PFSK-1 (cell line): ENCODE measurements at regions not wholly inside any gene's neighbourhood (a gene's known extent, or its start where the extent isn't known, plus 50 kb on each side); places are given as distances from the start of the nearest gene placed in this dataset.

Experiments used
- FOXP2 ChIP-seq: optimal IDR thresholded peaks from 2 replicates; pipeline ENCODE3; 2011; ENCODE audit warnings: borderline replicate concordance, control low read depth, inconsistent platforms; ENCODE audit not compliant: insufficient read depth; ENCODE audit errors: extremely low read length, extremely low read depth
- POLR2AphosphoS5 ChIP-seq: IDR thresholded peaks from 2 replicates; pipeline ENCODE4 v1.6.1; 2012; ENCODE audit warnings: low read depth, mild to moderate bottlenecking, control low read depth, low read length, moderate library complexity
- SIN3A ChIP-seq: IDR thresholded peaks from 2 replicates; pipeline ENCODE4 v1.6.1; 2012; ENCODE audit warnings: mild to moderate bottlenecking, low read length, moderate library complexity, borderline replicate concordance; ENCODE audit not compliant: insufficient read depth
- TAF1 ChIP-seq: IDR thresholded peaks from 2 replicates; pipeline ENCODE4 v1.6.1; 2012; ENCODE audit warnings: low read length, control low read depth, borderline replicate concordance; ENCODE audit not compliant: insufficient read depth
- TF ChIP-seq, protein P1 (sequence below), 2 experiments: IDR thresholded peaks; 2 replicates each; pipeline versions ENCODE4 v1.6.1 to v1.8.0; 2011 to 2012; ENCODE audit warnings: low read depth in 2 of 2, low read length in 2 of 2, control low read depth in 1 of 2, inconsistent platforms in 1 of 2, mild to moderate bottlenecking in 1 of 2, moderate library complexity in 1 of 2; ENCODE audit not compliant: insufficient read depth in 1 of 2

DNA sequence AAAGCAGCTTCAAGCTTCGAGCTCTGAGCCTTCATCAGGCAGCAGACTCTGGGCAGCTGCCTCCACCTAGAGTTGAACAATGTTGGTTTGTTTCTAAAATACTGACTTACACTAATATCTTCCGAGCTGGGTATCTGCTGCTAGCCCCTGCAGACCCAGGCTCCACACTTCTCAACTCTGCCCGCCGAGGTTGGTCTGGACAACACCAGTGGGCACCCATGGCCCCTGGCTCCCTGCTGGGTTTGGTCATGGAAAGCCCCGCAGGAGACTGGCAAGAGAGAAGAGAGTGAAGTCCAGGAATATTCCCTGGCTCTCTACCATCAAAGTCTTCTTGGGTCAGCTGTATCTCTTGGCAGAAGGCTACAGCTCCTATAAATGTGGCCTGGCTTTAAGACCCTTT, 214.2 kb upstream of the TMEM132C start:
- no peak for TF ChIP-seq FOXP2
- TF ChIP-seq, protein P1, sequence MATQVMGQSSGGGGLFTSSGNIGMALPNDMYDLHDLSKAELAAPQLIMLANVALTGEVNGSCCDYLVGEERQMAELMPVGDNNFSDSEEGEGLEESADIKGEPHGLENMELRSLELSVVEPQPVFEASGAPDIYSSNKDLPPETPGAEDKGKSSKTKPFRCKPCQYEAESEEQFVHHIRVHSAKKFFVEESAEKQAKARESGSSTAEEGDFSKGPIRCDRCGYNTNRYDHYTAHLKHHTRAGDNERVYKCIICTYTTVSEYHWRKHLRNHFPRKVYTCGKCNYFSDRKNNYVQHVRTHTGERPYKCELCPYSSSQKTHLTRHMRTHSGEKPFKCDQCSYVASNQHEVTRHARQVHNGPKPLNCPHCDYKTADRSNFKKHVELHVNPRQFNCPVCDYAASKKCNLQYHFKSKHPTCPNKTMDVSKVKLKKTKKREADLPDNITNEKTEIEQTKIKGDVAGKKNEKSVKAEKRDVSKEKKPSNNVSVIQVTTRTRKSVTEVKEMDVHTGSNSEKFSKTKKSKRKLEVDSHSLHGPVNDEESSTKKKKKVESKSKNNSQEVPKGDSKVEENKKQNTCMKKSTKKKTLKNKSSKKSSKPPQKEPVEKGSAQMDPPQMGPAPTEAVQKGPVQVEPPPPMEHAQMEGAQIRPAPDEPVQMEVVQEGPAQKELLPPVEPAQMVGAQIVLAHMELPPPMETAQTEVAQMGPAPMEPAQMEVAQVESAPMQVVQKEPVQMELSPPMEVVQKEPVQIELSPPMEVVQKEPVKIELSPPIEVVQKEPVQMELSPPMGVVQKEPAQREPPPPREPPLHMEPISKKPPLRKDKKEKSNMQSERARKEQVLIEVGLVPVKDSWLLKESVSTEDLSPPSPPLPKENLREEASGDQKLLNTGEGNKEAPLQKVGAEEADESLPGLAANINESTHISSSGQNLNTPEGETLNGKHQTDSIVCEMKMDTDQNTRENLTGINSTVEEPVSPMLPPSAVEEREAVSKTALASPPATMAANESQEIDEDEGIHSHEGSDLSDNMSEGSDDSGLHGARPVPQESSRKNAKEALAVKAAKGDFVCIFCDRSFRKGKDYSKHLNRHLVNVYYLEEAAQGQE (IDR thresholded peaks at IDR 0.05; ENCODE audit: insufficient read depth in 1 of 2, low read depth in 2 of 2, low read length in 2 of 2) = no peak
- TF ChIP-seq TAF1 = no peak
- TF ChIP-seq SIN3A = no peak
- no peak for TF ChIP-seq POLR2AphosphoS5

DNA sequence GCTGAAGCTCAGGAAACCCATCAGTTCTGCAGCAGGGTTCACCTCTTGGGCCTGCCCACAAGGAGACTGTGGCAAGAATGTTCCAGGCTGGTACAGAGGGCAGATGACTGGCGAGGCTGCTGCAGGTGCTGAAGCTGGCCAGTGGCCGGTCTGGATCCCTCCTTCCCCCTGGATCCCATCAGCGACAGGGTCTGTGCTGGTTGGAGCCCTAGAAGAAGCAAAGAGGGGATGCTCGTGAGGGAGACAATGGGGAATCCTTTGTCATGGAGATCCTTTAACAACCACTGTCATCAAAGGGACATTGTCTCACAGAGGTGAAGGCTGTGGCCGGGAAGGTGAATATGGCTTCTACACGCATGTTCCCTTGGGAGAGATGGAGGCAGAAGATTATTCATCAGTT, 211.4 kb upstream of the TMEM132C start:
- TF ChIP-seq, protein P1 (IDR thresholded peaks at IDR 0.05; ENCODE audit: insufficient read depth in 1 of 2, low read depth in 2 of 2, low read length in 2 of 2) = no peak

GRCh38 chr12:128056136-128056801, 210.7 kb upstream of the TMEM132C start:
- TF ChIP-seq POLR2AphosphoS5 (no peak), SIN3A (no peak), FOXP2 (no peak), TAF1 (no peak)

DNA sequence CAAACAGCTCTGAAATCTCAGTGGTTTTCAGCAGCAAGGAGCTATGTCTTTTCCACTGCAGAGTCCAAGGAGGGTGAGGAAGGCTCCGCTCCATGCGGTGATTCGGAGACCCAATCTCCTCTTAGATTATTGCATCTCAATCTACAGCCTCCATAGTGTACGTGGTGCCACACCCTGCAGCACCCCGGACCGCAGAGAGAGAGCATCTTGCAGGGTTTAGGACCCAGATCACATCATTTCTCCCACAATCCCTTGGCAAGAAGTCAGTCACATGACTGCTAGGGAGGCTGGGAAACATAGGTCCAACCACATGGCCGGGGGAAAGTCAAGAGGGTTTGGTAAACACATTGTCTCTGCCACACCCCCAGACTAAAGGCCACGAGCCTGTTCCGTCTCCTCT, 209.4 kb upstream of the TMEM132C start:
- no peak for TF ChIP-seq POLR2AphosphoS5
- no peak for TF ChIP-seq FOXP2
- TF ChIP-seq SIN3A = no peak
- no peak for TF ChIP-seq TAF1
- TF ChIP-seq, protein P1 (IDR thresholded peaks at IDR 0.05; ENCODE audit: insufficient read depth in 1 of 2, low read depth in 2 of 2, low read length in 2 of 2) = no peak

DNA sequence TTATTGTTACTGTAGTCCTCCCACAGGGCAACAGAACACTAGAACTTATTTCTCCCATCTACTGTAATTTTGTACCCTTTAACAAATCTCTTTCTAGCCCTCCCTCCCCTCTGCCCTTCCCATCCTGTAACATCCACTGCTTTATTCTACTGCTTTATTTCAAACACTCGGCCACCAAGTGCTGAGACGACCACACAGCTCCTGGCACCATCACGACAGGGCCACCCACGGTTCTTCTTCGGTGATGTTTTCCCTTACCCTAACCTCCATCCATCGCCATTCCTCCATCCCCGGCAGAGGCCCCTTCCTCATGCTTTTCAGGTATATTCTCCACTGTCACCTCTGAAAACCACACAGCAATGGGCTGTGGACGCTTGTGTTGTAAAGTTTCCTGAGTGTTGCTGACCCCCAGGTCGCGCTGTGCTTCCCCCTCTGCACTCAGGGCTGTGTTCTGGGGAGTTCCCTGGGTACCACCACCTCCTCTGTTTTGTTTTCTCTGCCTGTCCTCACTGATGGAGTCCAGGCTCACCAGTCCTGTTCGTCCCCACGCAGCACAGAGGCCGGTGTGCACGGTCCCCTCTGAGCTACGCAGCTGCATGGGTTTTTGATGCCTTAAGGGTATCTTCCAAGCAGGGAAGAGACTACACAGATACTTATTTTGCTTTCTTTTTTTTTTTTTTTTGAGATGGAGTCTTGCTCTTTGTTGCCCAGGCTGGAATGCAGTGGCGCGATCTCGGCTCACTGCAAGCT, 207.2 kb upstream of the TMEM132C start:
- TF ChIP-seq, protein P1 (IDR thresholded peaks at IDR 0.05; ENCODE audit: insufficient read depth in 1 of 2, low read depth in 2 of 2, low read length in 2 of 2) = no peak
- TF ChIP-seq TAF1 = no peak
